ENCODE measurements at regions not wholly inside any gene's neighbourhood (a gene's known extent, or its start where the extent isn't known, plus 50 kb on each side); places are given as distances from the start of the nearest gene placed in this dataset.
A peak's percentile ranks its signal among the peaks of the same experiment; 100 is the strongest.

GRCh38 chr17:77381185-77381700 lies 240.5 kb downstream of the SEC14L1 start:
- DNase-seq = no peak

DNA sequence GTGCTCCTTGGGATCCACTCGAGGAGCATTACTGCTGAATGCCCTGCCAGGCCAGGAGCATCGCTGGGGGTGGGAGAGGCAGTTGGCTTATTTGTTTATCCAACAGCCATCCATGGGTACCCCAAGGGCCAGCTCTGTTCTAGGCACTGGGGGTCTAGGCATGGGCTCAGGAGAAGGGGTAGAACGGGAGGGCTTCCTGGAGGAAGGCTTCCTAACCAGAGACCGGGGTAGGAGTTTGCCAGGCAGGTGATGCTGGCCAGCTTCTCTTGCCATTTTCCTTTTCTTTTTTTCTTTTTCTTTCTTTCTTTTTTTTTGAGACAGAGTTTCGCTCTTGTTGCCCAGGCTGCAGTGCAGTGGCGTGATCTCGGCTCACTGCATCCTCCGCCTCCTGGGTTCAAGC lies 241.0 kb downstream of the SEC14L1 start:
- no peak for DNase-seq

DNA sequence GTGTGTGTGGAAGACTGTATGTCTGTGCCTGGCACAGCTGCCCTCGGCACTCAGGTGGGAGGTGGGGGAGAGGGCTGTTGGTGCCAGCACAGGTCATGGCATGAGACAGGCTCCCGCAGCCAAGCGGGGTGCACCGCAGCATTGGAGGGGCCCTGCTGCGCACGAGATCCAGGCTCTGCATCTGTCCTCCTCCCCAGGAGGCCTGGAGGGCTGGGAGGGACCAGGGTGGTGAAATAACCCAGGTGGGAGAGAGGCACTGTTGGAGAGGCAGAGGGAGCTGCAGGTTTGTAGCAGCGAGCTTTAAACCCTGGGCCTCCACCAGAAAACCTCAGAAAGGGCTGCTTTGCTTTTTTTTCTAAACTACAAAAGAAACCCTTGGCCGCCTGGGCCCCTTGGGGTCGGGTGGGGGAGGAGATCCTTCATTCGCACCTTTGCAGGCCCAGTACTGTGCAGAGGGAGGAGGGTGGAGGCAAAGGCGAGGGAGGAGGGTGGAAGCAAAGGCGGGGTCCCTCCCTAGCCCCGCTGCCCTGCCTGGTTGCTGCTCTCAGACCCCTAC lies 241.7 kb downstream of the SEC14L1 start:
- no peak for DNase-seq

- DNase-seq = no peak
Measured at GRCh38 chr17:77382966-77383612, 242.3 kb downstream of the SEC14L1 start.

GRCh38 chr17:77383613-77384608 lies 243.1 kb downstream of the SEC14L1 start:
- no peak for DNase-seq

GRCh38 chr17:77385750-77386501 lies 245.2 kb downstream of the SEC14L1 start:
- DNase-seq = no peak

DNA sequence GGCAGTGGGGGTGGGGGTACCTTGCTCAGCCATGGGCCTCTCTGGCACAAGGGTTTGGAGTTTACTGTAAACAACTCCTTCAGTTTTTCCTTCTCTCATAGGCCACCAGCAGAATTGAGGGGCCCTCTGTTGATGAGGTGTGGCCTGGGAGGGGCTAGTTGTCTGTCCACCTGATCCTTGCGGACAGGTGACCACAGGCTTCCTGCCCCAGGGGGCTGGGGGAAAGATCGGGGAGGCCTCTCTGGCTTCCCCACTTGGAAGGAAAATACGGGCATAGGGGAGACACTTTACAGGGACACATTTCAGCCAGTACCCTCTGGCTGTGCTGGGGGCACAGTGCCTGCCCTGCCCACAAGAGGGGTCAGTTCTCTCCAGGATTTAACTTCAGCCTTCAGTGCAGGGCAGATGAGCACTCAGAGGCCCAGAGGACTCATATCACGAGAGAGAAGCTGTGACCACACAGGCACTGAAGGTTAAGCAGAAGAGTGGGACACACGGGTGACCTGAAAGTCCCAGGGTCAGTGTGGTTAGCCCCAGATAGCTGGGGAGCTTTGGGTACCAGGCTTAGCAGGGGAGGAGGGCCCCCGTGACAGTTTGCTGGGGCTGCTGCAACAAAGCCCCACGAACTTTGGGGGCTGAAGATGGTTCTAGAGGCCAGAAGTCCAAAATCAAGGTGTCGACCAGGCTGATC lies 245.9 kb downstream of the SEC14L1 start:
- DNase-seq = no peak

- DNase-seq = no peak
Measured at GRCh38 chr17:77387891-77388290, 247.1 kb downstream of the SEC14L1 start.

DNA sequence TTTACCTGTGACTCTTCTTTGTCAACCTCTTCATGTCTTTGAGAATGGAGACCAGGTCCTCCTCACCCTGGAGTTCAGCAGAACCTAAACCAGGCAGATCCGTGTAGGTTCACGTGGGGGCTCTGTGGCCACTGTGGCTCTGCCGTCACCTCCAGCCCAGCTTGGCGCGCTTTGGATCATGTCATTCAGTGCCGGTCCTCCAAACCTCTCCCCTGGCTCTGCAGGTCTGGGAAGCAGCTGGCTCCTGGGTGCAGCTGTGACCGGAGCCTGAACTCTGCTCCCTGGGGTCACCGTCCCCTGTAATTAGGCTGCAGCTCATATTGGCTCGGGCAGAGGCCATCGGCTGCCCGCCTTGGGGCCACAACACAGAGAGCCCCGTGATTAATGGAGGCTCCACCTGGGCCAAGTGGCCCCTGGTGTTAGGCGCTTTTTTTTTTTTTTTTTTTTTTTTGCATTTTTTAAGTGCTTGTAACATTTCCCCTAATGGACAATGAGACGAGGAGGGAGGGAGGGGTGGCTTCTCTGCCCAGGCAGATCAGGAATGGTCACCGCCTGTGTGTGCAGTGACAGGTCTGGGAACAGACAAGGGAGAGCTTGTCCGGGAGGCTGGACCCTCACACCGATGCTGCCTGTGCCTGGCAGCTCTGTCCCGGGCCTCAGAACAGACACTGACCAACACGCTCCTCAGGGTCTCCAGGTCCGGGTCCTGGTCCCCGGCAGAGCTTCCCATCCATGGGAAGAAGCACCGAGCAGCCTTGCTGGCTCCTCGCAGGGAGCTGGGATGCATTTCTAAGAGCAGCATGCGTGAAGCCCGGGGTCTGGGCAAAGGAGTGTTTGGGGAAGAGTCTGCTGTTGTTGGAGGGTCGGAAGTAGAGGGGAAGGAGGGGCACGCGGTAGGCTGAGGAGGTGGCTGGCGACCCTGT lies 247.9 kb downstream of the SEC14L1 start:
- DNase-seq = no peak

- no peak for DNase-seq
Measured at GRCh38 chr17:77390870-77391269, 250.1 kb downstream of the SEC14L1 start.

GRCh38 chr17:77391668-77392375 lies 251.1 kb downstream of the SEC14L1 start:
- DNase-seq = no peak

DNA sequence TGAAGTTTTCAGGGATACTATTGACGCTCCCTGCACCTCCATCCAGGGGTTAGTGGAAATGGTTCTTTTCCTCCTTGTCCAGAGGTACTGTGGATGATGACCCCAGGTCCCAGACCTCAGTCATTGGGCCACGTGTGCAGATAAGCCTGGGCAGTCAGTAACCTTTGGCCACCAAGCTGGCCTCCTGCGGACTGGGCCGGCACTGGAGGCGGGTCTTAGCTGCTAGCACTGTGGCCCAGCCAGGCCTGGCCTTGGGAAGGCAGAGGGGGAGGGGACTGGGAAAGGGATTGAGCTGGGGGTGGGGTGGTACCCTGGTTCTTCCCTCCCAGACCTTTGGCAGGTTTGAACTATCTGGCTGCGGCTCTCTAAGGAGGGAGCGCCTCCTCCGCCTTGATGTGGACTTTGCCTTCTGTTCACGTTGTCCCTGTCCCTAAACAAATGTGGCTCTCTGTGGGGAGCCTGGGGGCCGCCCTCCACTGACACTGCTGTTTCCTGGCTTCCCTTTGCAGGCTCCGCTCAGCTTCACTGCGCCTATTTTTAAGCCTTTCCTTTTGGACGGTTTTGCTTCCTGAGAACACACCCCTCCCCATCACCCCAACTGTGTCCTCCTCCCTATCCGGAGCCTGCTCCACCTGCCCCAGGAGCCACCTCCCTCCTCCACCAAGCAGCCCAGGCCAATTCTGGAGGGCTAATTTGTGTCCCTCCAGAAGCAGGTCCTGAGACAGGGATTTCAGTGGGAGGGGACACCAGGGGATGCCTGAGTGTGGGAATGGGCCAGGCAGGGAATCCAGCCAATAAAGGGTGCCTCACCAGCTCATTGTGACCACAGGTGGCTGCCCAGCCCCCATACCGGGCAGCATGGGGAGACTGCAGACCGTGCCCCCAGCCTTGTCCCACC lies 251.9 kb downstream of the SEC14L1 start:
- DNase-seq = no peak

DNA sequence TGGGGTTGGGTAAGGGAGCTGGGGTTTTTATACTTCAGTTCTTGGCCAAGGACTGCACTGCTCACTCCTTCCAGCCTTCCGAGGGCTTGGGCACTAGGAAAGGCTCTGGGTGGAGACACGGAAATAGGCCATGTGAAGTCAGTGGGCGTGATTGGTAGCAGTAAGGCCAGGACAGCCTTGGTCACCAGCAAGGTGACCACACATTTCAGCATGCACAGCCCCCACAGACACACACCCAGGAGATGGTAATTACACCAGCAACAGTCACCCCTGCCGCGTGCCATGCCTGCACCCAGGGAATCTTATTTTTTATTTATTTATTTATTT lies 252.5 kb downstream of the SEC14L1 start:
- DNase-seq = no peak

- DNase-seq = no peak
Measured at GRCh38 chr17:77393867-77394539, 253.2 kb downstream of the SEC14L1 start.

DNA sequence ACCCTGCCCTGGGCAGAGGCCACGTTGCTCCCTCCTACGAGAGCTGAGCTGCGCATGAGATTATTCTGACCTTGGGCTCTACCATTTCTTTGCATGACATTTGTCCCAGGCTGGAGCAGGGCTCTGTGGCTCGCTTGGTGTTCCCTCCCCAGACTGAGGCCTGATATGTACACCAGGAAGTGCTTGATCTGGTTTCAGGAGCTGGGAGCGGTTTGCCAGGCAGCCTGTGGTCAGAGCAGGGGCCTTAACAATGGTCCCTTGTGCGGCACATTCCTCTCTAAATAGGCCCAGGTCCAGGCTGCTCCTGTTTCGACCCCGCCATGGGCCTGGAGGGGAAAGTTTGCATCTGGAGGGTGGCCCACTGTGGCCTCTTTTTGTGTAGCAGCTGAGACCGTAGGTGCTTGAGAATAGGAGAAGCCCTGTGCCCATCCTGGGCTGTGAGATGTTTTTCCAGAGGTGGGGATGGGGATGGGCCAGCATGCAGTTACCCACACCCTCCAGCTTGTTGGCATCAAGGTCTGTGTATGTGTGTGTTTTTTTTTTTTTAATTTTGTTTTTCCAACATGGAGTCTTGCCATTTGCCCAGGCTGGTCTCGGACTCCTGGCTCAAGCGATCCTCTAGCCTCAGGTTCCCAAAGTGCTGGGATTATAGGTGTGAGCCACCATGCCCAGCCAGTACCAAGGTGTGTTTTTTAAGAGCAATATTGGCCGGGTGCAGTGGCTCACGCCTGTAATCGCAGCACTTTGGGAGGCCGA lies 253.9 kb downstream of the SEC14L1 start:
- peak; percentile 22 for DNase-seq

- no peak for DNase-seq
Measured at GRCh38 chr17:77395501-77396048, 254.8 kb downstream of the SEC14L1 start.

DNA sequence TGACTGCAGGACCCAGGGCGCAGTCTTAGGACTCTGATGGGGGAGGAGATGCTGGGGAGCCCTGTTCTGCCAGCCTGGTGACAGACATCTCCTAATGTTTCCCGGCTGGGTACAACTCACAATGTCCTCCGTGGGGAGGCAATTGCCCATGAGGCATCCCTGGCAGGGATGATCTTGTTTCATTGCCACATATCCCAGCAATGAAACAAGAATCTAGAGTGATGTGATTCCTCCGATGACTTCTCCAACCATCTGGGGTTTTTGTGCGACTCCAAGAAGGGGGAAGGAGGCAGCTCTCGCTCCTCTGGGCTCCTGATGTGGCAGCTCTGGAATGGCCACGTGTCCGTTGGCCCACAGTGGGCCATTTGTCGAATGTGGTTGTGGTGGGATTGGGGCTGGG lies 255.8 kb downstream of the SEC14L1 start:
- no peak for DNase-seq

- no peak for DNase-seq
Measured at GRCh38 chr17:77398274-77398673, 257.5 kb downstream of the SEC14L1 start.
